ENCODE measurements at regions not wholly inside any gene's neighbourhood (a gene's known extent, or its start where the extent isn't known, plus 50 kb on each side); places are given as distances from the start of the nearest gene placed in this dataset.
"Not testable (repeated sequence)": the region's sequence is repeated elsewhere in the genome, so short reads cannot be mapped to it uniquely, and the experiment has no call there.

- not testable (repeated sequence) for H3K9me3 ChIP-seq (ENCODE audit: low read depth, low read length); H3K27me3 ChIP-seq (ENCODE audit: insufficient read depth, low read length); H3K4me3 ChIP-seq (ENCODE audit: low read length)
- peaks cover 46% of the 10 kb centered on the region for H3K4me1 ChIP-seq (ENCODE audit: insufficient read depth, low read length)
These were observed 110.9 kb downstream of the PPIAL4G start for GRCh38 chr1:148372051-148372726.

- peaks cover 46% of the 10 kb centered on the region for H3K4me1 ChIP-seq (ENCODE audit: insufficient read depth, low read length)
- H3K27me3 ChIP-seq (ENCODE audit: insufficient read depth, low read length); H3K9me3 ChIP-seq (ENCODE audit: low read depth, low read length); H3K4me3 ChIP-seq (ENCODE audit: low read length): not testable (repeated sequence)
These were observed 111.5 kb downstream of the PPIAL4G start for GRCh38 chr1:148371551-148371994.

GRCh38 chr1:148370661-148371060 lies 112.4 kb downstream of the PPIAL4G start:
- not testable (repeated sequence) for H3K27me3 ChIP-seq (ENCODE audit: insufficient read depth, low read length); H3K9me3 ChIP-seq (ENCODE audit: low read depth, low read length); H3K4me3 ChIP-seq (ENCODE audit: low read length)
- H3K4me1 ChIP-seq (ENCODE audit: insufficient read depth, low read length) = peaks cover 46% of the 10 kb centered on the region

GRCh38 chr1:148367596-148367995 lies 115.5 kb downstream of the PPIAL4G start:
- Histone ChIP-seq H3K9me3 (ENCODE audit: low read depth, low read length) (no peaks in the 10 kb centered on the region), H3K27me3 (ENCODE audit: insufficient read depth, low read length) (peaks cover 3% of the 10 kb centered on the region), H3K4me3 (ENCODE audit: low read length) (no peak overlapping the region), H3K4me1 (ENCODE audit: insufficient read depth, low read length) (peaks cover 31% of the 10 kb centered on the region)

GRCh38 chr1:148366136-148366753 lies 116.9 kb downstream of the PPIAL4G start:
- H3K27me3 ChIP-seq (ENCODE audit: insufficient read depth, low read length) = peaks cover 13% of the 10 kb centered on the region

GRCh38 chr1:148365151-148365550 lies 118.0 kb downstream of the PPIAL4G start:
- not testable (repeated sequence) for H3K9me3 ChIP-seq (ENCODE audit: low read depth, low read length); H3K4me3 ChIP-seq (ENCODE audit: low read length)
- peaks cover 17% of the 10 kb centered on the region for H3K27me3 ChIP-seq (ENCODE audit: insufficient read depth, low read length)
- H3K4me1 ChIP-seq (ENCODE audit: insufficient read depth, low read length) = peaks cover 22% of the 10 kb centered on the region

More at GRCh38 chr1:148366136-148366753, 116.9 kb downstream of the PPIAL4G start:
- not testable (repeated sequence) for H3K9me3 ChIP-seq (ENCODE audit: low read depth, low read length); H3K4me3 ChIP-seq (ENCODE audit: low read length)
- peaks cover 29% of the 10 kb centered on the region for H3K4me1 ChIP-seq (ENCODE audit: insufficient read depth, low read length)

- H3K4me3 ChIP-seq (ENCODE audit: low read length); H3K9me3 ChIP-seq (ENCODE audit: low read depth, low read length): not testable (repeated sequence)
- Histone ChIP-seq H3K4me1 (ENCODE audit: insufficient read depth, low read length) (peaks cover 19% of the 10 kb centered on the region), H3K27me3 (ENCODE audit: insufficient read depth, low read length) (peaks cover 20% of the 10 kb centered on the region)
These were observed 119.1 kb downstream of the PPIAL4G start for GRCh38 chr1:148363979-148364378.

GRCh38 chr1:148363439-148363810 lies 119.7 kb downstream of the PPIAL4G start:
- Histone ChIP-seq H3K4me1 (ENCODE audit: insufficient read depth, low read length) (peaks cover 19% of the 10 kb centered on the region), H3K27me3 (ENCODE audit: insufficient read depth, low read length) (peaks cover 20% of the 10 kb centered on the region), H3K4me3 (ENCODE audit: low read length) (no peak overlapping the region), H3K9me3 (ENCODE audit: low read depth, low read length) (no peaks in the 10 kb centered on the region)

- Histone ChIP-seq H3K4me3 (ENCODE audit: low read length) (no peak overlapping the region), H3K27me3 (ENCODE audit: insufficient read depth, low read length) (peaks cover 26% of the 10 kb centered on the region), H3K4me1 (ENCODE audit: insufficient read depth, low read length) (peaks cover 19% of the 10 kb centered on the region), H3K9me3 (ENCODE audit: low read depth, low read length) (no peaks in the 10 kb centered on the region)
These were observed 120.3 kb downstream of the PPIAL4G start for GRCh38 chr1:148362626-148363438.

GRCh38 chr1:148362216-148362611 lies 120.9 kb downstream of the PPIAL4G start:
- no peaks in the 10 kb centered on the region for H3K9me3 ChIP-seq (ENCODE audit: low read depth, low read length)
- H3K4me1 ChIP-seq (ENCODE audit: insufficient read depth, low read length) = peaks cover 19% of the 10 kb centered on the region
- peaks cover 26% of the 10 kb centered on the region for H3K27me3 ChIP-seq (ENCODE audit: insufficient read depth, low read length)
- H3K4me3 ChIP-seq (ENCODE audit: low read length) = no peak overlapping the region

- H3K9me3 ChIP-seq (ENCODE audit: low read depth, low read length) = not testable (repeated sequence)
- peaks cover 19% of the 10 kb centered on the region for H3K4me1 ChIP-seq (ENCODE audit: insufficient read depth, low read length)
- H3K4me3 ChIP-seq (ENCODE audit: low read length) = peak overlapping the region; percentile 23
- peaks cover 26% of the 10 kb centered on the region for H3K27me3 ChIP-seq (ENCODE audit: insufficient read depth, low read length)
These were observed 121.5 kb downstream of the PPIAL4G start for GRCh38 chr1:148361427-148362215.

- no peak overlapping the region for H3K4me3 ChIP-seq (ENCODE audit: low read length)
- peaks cover 60% of the 10 kb centered on the region for H3K27me3 ChIP-seq (ENCODE audit: insufficient read depth, low read length)
- no peaks in the 10 kb centered on the region for H3K9me3 ChIP-seq (ENCODE audit: low read depth, low read length)
- peaks cover 25% of the 10 kb centered on the region for H3K4me1 ChIP-seq (ENCODE audit: insufficient read depth, low read length)
These were observed 126.1 kb downstream of the PPIAL4G start for GRCh38 chr1:148357037-148357436.

- Histone ChIP-seq H3K27me3 (ENCODE audit: insufficient read depth, low read length) (peaks cover 61% of the 10 kb centered on the region), H3K4me1 (ENCODE audit: insufficient read depth, low read length) (peaks cover 14% of the 10 kb centered on the region), H3K4me3 (ENCODE audit: low read length) (no peak overlapping the region), H3K9me3 (ENCODE audit: low read depth, low read length) (no peaks in the 10 kb centered on the region)
These were observed 127.1 kb downstream of the PPIAL4G start for GRCh38 chr1:148355976-148356375.

GRCh38 chr1:148354913-148355308 lies 128.2 kb downstream of the PPIAL4G start:
- peaks cover 14% of the 10 kb centered on the region for H3K4me1 ChIP-seq (ENCODE audit: insufficient read depth, low read length)
- H3K9me3 ChIP-seq (ENCODE audit: low read depth, low read length) = no peaks in the 10 kb centered on the region
- H3K27me3 ChIP-seq (ENCODE audit: insufficient read depth, low read length) = peaks cover 61% of the 10 kb centered on the region
- H3K4me3 ChIP-seq (ENCODE audit: low read length) = no peak overlapping the region
